ENCODE measurements at regions not wholly inside any gene's neighbourhood (a gene's known extent, or its start where the extent isn't known, plus 50 kb on each side); places are given as distances from the start of the nearest gene placed in this dataset.

GRCh38 chr2:206368484-206368883 lies 74.8 kb upstream of the ADAM23 start:
- Histone ChIP-seq H3K36me3 (ENCODE audit: insufficient read depth, low read length) (no peaks in the 10 kb centered on the region), H3K4me2 (ENCODE audit: insufficient read depth, low read length) (no peak overlapping the region), H3K79me2 (ENCODE audit: insufficient read depth, low read length) (no peaks in the 10 kb centered on the region), H3K9ac (ENCODE audit: low read depth, low read length) (no peak overlapping the region), H3K4me3 (ENCODE audit: low read depth in 1 of 2, low read length in 2 of 2) (no peak overlapping the region), H3K4me1 (ENCODE audit: insufficient read depth, low read length) (no peaks in the 10 kb centered on the region), H3K27me3 (ENCODE audit: insufficient read depth, low read length, poor library complexity) (no peaks in the 10 kb centered on the region), H2AFZ (ENCODE audit: low read depth, low read length) (no peak overlapping the region), H3K27ac (ENCODE audit: low read length) (no peak overlapping the region), H3K9me3 (ENCODE audit: insufficient read depth, low read length, severe bottlenecking) (peaks cover 6% of the 10 kb centered on the region), H4K20me1 (ENCODE audit: insufficient read depth, low read length) (no peaks in the 10 kb centered on the region)
- TF ChIP-seq CTCF (IDR thresholded peaks at IDR 0.05; ENCODE audit: borderline replicate concordance, extremely low read depth, low read length, poor library complexity, severe bottlenecking) (no peak), EZH2 (IDR thresholded peaks at IDR 0.05; ENCODE audit: borderline replicate concordance, low read depth, low read length, severe bottlenecking) (no peak)
- no peak for DNase-seq
- ATAC-seq (ENCODE audit: insufficient read depth, low read depth), result no peak

GRCh38 chr2:206368933-206369569 lies 74.3 kb upstream of the ADAM23 start:
- Histone ChIP-seq H3K9ac (ENCODE audit: low read depth, low read length) (no peak overlapping the region), H3K79me2 (ENCODE audit: insufficient read depth, low read length) (no peaks in the 10 kb centered on the region), H3K4me2 (ENCODE audit: insufficient read depth, low read length) (no peak overlapping the region), H3K27ac (ENCODE audit: low read length) (no peak overlapping the region), H3K4me1 (ENCODE audit: insufficient read depth, low read length) (no peaks in the 10 kb centered on the region), H3K36me3 (ENCODE audit: insufficient read depth, low read length) (no peaks in the 10 kb centered on the region), H3K9me3 (ENCODE audit: insufficient read depth, low read length, severe bottlenecking) (peaks cover 6% of the 10 kb centered on the region), H4K20me1 (ENCODE audit: insufficient read depth, low read length) (no peaks in the 10 kb centered on the region), H2AFZ (ENCODE audit: low read depth, low read length) (no peak overlapping the region), H3K27me3 (ENCODE audit: insufficient read depth, low read length, poor library complexity) (no peaks in the 10 kb centered on the region), H3K4me3 (ENCODE audit: low read depth in 1 of 2, low read length in 2 of 2) (no peak overlapping the region)
- DNase-seq, result no peak
- ATAC-seq (ENCODE audit: insufficient read depth, low read depth), result no peak
- TF ChIP-seq EZH2 (IDR thresholded peaks at IDR 0.05; ENCODE audit: borderline replicate concordance, low read depth, low read length, severe bottlenecking) (no peak), CTCF (IDR thresholded peaks at IDR 0.05; ENCODE audit: borderline replicate concordance, extremely low read depth, low read length, poor library complexity, severe bottlenecking) (no peak)

- DNase-seq, result no peak
- Histone ChIP-seq H3K27ac (ENCODE audit: low read length) (no peak overlapping the region), H4K20me1 (ENCODE audit: insufficient read depth, low read length) (no peaks in the 10 kb centered on the region), H3K4me1 (ENCODE audit: insufficient read depth, low read length) (no peaks in the 10 kb centered on the region), H3K4me3 (ENCODE audit: low read depth in 1 of 2, low read length in 2 of 2) (no peak overlapping the region), H3K27me3 (ENCODE audit: insufficient read depth, low read length, poor library complexity) (no peaks in the 10 kb centered on the region), H3K9me3 (ENCODE audit: insufficient read depth, low read length, severe bottlenecking) (peaks cover 6% of the 10 kb centered on the region), H3K9ac (ENCODE audit: low read depth, low read length) (no peak overlapping the region), H3K36me3 (ENCODE audit: insufficient read depth, low read length) (no peaks in the 10 kb centered on the region), H3K4me2 (ENCODE audit: insufficient read depth, low read length) (no peak overlapping the region), H3K79me2 (ENCODE audit: insufficient read depth, low read length) (no peaks in the 10 kb centered on the region), H2AFZ (ENCODE audit: low read depth, low read length) (no peak overlapping the region)
- TF ChIP-seq EZH2 (IDR thresholded peaks at IDR 0.05; ENCODE audit: borderline replicate concordance, low read depth, low read length, severe bottlenecking) (no peak), CTCF (IDR thresholded peaks at IDR 0.05; ENCODE audit: borderline replicate concordance, extremely low read depth, low read length, poor library complexity, severe bottlenecking) (no peak)
- ATAC-seq (ENCODE audit: insufficient read depth, low read depth), result no peak
These were observed 67.4 kb upstream of the ADAM23 start for GRCh38 chr2:206375956-206376355.
